Right atrium auricular region (tissue), 2 donors: ENCODE measurements at regions not wholly inside any gene's neighbourhood (a gene's known extent, or its start where the extent isn't known, plus 50 kb on each side); places are given as distances from the start of the nearest gene placed in this dataset.

ENCODE experiments used
- DNase-seq: peaks from one replicate; pipeline ENCODE4 v3.0.0-alpha.2; 2019; ENCODE audit warnings: low spot score
- H3K27ac ChIP-seq, 2 donors: fragments of 200-600 bp; sonication (generic); 1 replicate in 1 of 2; 2 replicates in 1 of 2; pipeline ENCODE4 v1.5.1; 2016 to 2019
- H3K27me3 ChIP-seq, 2 donors: fragments of 200-600 bp; sonication (generic); one replicate each; pipeline versions ENCODE4 v1.5.1 to v1.6.0; 2017 to 2019
- H3K36me3 ChIP-seq: fragments of 200-600 bp; sonication (generic); one replicate; pipeline ENCODE4 v1.5.1; 2016
- H3K4me1 ChIP-seq, 2 donors: fragments of 200-600 bp; sonication (generic); one replicate each; pipeline versions ENCODE4 v1.5.1 to v1.6.0; 2017 to 2019
- H3K4me3 ChIP-seq, 2 donors: fragments of 200-600 bp; sonication (generic); 1 replicate in 1 of 2; 2 replicates in 1 of 2; pipeline ENCODE4 v1.5.1; 2017 to 2019; ENCODE audit warnings: mild to moderate bottlenecking in 1 of 2, moderate library complexity in 1 of 2
- H3K9me3 ChIP-seq, 2 donors: fragments of 200-600 bp; sonication (generic); one replicate each; pipeline ENCODE4 v1.5.1; 2019
- TF ChIP-seq, protein P1 (sequence below), 2 donors: fragments of 200-600 bp; sonication (generic); IDR thresholded peaks; one replicate each; pipeline ENCODE4 v1.5.1; 2019; ENCODE audit warnings: antibody characterized with exemption in 2 of 2

GRCh38 chr4:111923786-111924185 lies 221.5 kb upstream of the FAM241A start:
- Histone ChIP-seq H3K36me3 (no peaks in the 10 kb centered on the region), H3K27me3 (no peaks in the 10 kb centered on the region), H3K9me3 (no peaks in the 10 kb centered on the region), H3K4me3 (no peak overlapping the region), H3K4me1 (no peaks in the 10 kb centered on the region), H3K27ac (no peak overlapping the region)
- DNase-seq = no peak
- TF ChIP-seq, protein P1, sequence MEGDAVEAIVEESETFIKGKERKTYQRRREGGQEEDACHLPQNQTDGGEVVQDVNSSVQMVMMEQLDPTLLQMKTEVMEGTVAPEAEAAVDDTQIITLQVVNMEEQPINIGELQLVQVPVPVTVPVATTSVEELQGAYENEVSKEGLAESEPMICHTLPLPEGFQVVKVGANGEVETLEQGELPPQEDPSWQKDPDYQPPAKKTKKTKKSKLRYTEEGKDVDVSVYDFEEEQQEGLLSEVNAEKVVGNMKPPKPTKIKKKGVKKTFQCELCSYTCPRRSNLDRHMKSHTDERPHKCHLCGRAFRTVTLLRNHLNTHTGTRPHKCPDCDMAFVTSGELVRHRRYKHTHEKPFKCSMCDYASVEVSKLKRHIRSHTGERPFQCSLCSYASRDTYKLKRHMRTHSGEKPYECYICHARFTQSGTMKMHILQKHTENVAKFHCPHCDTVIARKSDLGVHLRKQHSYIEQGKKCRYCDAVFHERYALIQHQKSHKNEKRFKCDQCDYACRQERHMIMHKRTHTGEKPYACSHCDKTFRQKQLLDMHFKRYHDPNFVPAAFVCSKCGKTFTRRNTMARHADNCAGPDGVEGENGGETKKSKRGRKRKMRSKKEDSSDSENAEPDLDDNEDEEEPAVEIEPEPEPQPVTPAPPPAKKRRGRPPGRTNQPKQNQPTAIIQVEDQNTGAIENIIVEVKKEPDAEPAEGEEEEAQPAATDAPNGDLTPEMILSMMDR (IDR thresholded peaks at IDR 0.05) = no peak

DNA sequence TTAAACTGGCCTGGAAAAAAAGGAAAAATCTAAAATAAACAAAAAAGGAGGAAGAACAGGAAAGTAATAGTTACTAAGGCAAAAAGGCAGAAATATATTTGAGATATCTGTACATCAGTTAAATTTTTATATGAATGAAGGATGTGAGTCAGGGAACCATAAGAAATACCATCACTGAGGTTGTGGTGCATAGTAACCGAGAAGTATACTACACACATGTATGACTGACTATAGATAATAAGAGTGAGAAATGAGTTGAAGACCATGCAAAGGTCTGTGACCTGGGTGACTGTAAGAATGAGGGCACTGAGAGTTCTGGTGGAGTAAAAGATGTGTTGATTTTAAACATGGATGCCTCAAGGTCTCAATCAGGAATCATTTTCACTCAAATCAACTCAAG lies 220.6 kb upstream of the FAM241A start:
- no peaks in the 10 kb centered on the region for H3K9me3 ChIP-seq
- H3K27ac ChIP-seq = no peak overlapping the region
- H3K27me3 ChIP-seq = no peaks in the 10 kb centered on the region
- TF ChIP-seq, protein P1 (IDR thresholded peaks at IDR 0.05) = no peak
- H3K4me3 ChIP-seq = no peak overlapping the region
- no peak for DNase-seq
- H3K4me1 ChIP-seq = no peaks in the 10 kb centered on the region
- no peaks in the 10 kb centered on the region for H3K36me3 ChIP-seq

DNA sequence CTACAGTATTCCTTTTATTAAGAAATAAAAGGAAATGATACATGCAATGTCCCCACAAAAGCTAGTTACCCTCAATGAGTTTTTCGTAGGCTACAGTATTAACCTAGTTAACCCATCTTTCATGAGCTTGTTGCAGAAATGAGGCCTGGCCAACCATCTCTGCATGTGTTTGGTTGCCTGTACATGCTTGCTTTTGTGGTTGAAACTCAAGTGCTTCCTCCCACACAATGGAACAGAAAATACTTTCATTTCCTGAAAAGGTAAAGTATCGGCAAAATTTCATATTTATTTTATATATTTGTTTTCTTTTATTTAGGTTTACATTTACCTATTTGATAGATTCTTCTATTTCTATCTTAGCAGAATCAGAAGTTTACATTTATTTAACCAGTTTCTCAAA lies 214.6 kb upstream of the FAM241A start:
- H3K4me1 ChIP-seq = no peaks in the 10 kb centered on the region
- no peak overlapping the region for H3K27ac ChIP-seq
- H3K4me3 ChIP-seq = no peak overlapping the region
- no peaks in the 10 kb centered on the region for H3K9me3 ChIP-seq
- H3K27me3 ChIP-seq = no peaks in the 10 kb centered on the region
- TF ChIP-seq, protein P1 (IDR thresholded peaks at IDR 0.05) = no peak
- no peaks in the 10 kb centered on the region for H3K36me3 ChIP-seq
- no peak for DNase-seq

GRCh38 chr4:111933703-111934102 lies 211.6 kb upstream of the FAM241A start:
- H3K36me3 ChIP-seq = no peaks in the 10 kb centered on the region
- H3K9me3 ChIP-seq = no peaks in the 10 kb centered on the region
- H3K27me3 ChIP-seq = no peaks in the 10 kb centered on the region
- no peaks in the 10 kb centered on the region for H3K4me1 ChIP-seq
- TF ChIP-seq, protein P1 (IDR thresholded peaks at IDR 0.05) = no peak
- H3K4me3 ChIP-seq = no peak overlapping the region
- no peak for DNase-seq
- H3K27ac ChIP-seq = no peak overlapping the region

DNA sequence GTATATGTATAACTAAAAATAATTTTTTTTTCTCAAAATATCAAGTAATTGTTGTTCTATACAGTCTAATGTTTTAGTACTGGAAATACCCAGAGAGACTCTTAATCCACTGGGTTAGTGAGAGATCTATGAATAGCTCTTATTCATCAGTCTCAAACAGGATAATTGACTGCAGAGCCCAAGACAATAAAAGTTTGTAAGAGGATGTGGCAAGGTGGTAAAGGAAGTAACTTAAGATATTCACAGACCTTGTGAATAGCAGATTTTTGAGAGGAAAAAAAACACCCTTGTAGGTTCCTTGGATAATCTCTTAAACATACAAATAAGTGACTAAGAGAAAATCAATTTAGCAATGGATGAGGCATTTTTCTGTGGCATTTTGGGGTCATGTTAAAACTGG lies 210.9 kb upstream of the FAM241A start:
- no peak overlapping the region for H3K4me3 ChIP-seq

GRCh38 chr4:111937368-111937767 lies 207.9 kb upstream of the FAM241A start:
- H3K27me3 ChIP-seq = no peaks in the 10 kb centered on the region
- H3K36me3 ChIP-seq = no peaks in the 10 kb centered on the region
- no peak overlapping the region for H3K27ac ChIP-seq
- no peak overlapping the region for H3K4me3 ChIP-seq
- DNase-seq = no peak
- no peaks in the 10 kb centered on the region for H3K4me1 ChIP-seq
- H3K9me3 ChIP-seq = no peaks in the 10 kb centered on the region
- TF ChIP-seq, protein P1 (IDR thresholded peaks at IDR 0.05) = no peak

More for the DNA sequence above, 210.9 kb upstream of the FAM241A start:
- Histone ChIP-seq H3K4me1 (no peaks in the 10 kb centered on the region), H3K27me3 (no peaks in the 10 kb centered on the region), H3K36me3 (no peaks in the 10 kb centered on the region), H3K27ac (no peak overlapping the region), H3K9me3 (no peaks in the 10 kb centered on the region)
- no peak for DNase-seq
- TF ChIP-seq, protein P1 (IDR thresholded peaks at IDR 0.05) = no peak
